ENCODE measurements at regions not wholly inside any gene's neighbourhood (a gene's known extent, or its start where the extent isn't known, plus 50 kb on each side); places are given as distances from the start of the nearest gene placed in this dataset.

GRCh38 chr20:47969426-47969825, 184.1 kb upstream of the SULF2 start:
- no peak for TF ChIP-seq CTCF (IDR thresholded peaks at IDR 0.05)
- ChIA-PET CTCF (no interaction called here), POLR2A (no interaction called here)
- Mint-ChIP-seq H3K27me3 (peaks cover 4% of the 10 kb centered on the region), H3K4me1 (ENCODE audit: low read depth) (no peaks in the 10 kb centered on the region), H3K4me3 (no peak overlapping the region), H3K36me3 (ENCODE audit: low read depth) (no peaks in the 10 kb centered on the region), H3K27ac (no peak overlapping the region), H3K9me3 (no peaks in the 10 kb centered on the region)
- no peak for DNase-seq
- intact Hi-C loops (cut with micrococcal nuclease) = no loop called here
- ATAC-seq = no peak

GRCh38 chr20:47968541-47969310, 183.4 kb upstream of the SULF2 start:
- TF ChIP-seq CTCF (IDR thresholded peaks at IDR 0.05) = no peak
- DNase-seq (no peak), ATAC-seq (no peak)
- POLR2A ChIA-PET = no interaction called here
- Mint-ChIP-seq H3K36me3 (ENCODE audit: low read depth) (no peaks in the 10 kb centered on the region), H3K27me3 (peaks cover 4% of the 10 kb centered on the region), H3K4me3 (no peak overlapping the region), H3K4me1 (ENCODE audit: low read depth) (no peaks in the 10 kb centered on the region), H3K27ac (no peak overlapping the region), H3K9me3 (no peaks in the 10 kb centered on the region)
- intact Hi-C loops (cut with micrococcal nuclease) = no loop called here
- CTCF ChIA-PET = no interaction called here

- H3K27me3 Mint-ChIP-seq = no peaks in the 10 kb centered on the region
- no peak for ATAC-seq
- no peak for DNase-seq
- H3K27ac Mint-ChIP-seq = no peak overlapping the region
- TF ChIP-seq CTCF (IDR thresholded peaks at IDR 0.05) = no peak
- H3K9me3 Mint-ChIP-seq = no peaks in the 10 kb centered on the region
- H3K4me3 Mint-ChIP-seq = no peak overlapping the region
- intact Hi-C loops (cut with micrococcal nuclease) = no loop called here
- ChIA-PET CTCF (no interaction called here), POLR2A (no interaction called here)
- no peaks in the 10 kb centered on the region for H3K4me1 Mint-ChIP-seq (ENCODE audit: low read depth)
- H3K36me3 Mint-ChIP-seq (ENCODE audit: low read depth) = no peaks in the 10 kb centered on the region
Observed at GRCh38 chr20:47964149-47964548, 178.9 kb upstream of the SULF2 start.

GRCh38 chr20:47963022-47963421, 177.7 kb upstream of the SULF2 start:
- no peaks in the 10 kb centered on the region for H3K36me3 Mint-ChIP-seq (ENCODE audit: low read depth)
- ChIA-PET POLR2A (no interaction called here), CTCF (no interaction called here)
- H3K27ac Mint-ChIP-seq = no peak overlapping the region
- H3K4me1 Mint-ChIP-seq (ENCODE audit: low read depth) = no peaks in the 10 kb centered on the region
- no peaks in the 10 kb centered on the region for H3K27me3 Mint-ChIP-seq
- no peak overlapping the region for H3K4me3 Mint-ChIP-seq
- no peaks in the 10 kb centered on the region for H3K9me3 Mint-ChIP-seq
- DNase-seq (no peak), ATAC-seq (no peak)
- no peak for TF ChIP-seq CTCF (IDR thresholded peaks at IDR 0.05)
- intact Hi-C loops (cut with micrococcal nuclease) = no loop called here

- ATAC-seq = no peak
- no peaks in the 10 kb centered on the region for H3K4me1 Mint-ChIP-seq (ENCODE audit: low read depth)
- TF ChIP-seq CTCF (IDR thresholded peaks at IDR 0.05) = no peak
Observed at GRCh38 chr20:47962286-47962963, 177.1 kb upstream of the SULF2 start.

More at GRCh38 chr20:47962286-47962963, 177.1 kb upstream of the SULF2 start:
- ChIA-PET CTCF (no interaction called here), POLR2A (interaction anchor here (1.1 kb wide), 1 partner anchor 303 kb away, joined by 3 read pairs; no protein-coding TSS in a partner anchor)
- H3K9me3 Mint-ChIP-seq = no peaks in the 10 kb centered on the region
- DNase-seq = no peak
- H3K27me3 Mint-ChIP-seq = no peaks in the 10 kb centered on the region
- no peak overlapping the region for H3K4me3 Mint-ChIP-seq
- no peak overlapping the region for H3K27ac Mint-ChIP-seq
- intact Hi-C loops (cut with micrococcal nuclease) = no loop called here
- H3K36me3 Mint-ChIP-seq (ENCODE audit: low read depth) = no peaks in the 10 kb centered on the region
